AG04450 (cell line): ENCODE measurements at regions not wholly inside any gene's neighbourhood (a gene's known extent, or its start where the extent isn't known, plus 50 kb on each side); places are given as distances from the start of the nearest gene placed in this dataset.

Source experiments
- CTCF ChIA-PET: fragments of 300-600, 350-600 bp; formaldehyde crosslinking; extraction: SDS; loops from one replicate; lab custom pipeline; 2022; ENCODE audit warnings: antibody characterized with exemption, inconsistent platforms; lab: Charles Lee
- POLR2A ChIA-PET: fragments of 350-600 bp; formaldehyde crosslinking; extraction: SDS; loops from one replicate; lab custom pipeline; 2021; ENCODE audit warnings: antibody characterized with exemption, inconsistent platforms; lab: Yijun Ruan, JAX
- DNase-seq: peaks from one replicate; pipeline ENCODE4 v3.0.0-alpha.2; 2011; ENCODE audit warnings: low read depth, low spot score
- H3K27ac ChIP-seq: one replicate; pipeline ENCODE4 v1.5.1; 2012; ENCODE audit warnings: low read depth, low read length, control low read depth
- H3K27me3 ChIP-seq: one replicate; pipeline ENCODE4 v1.6.0; 2012; ENCODE audit warnings: low read length; ENCODE audit not compliant: control insufficient read depth, insufficient read depth
- H3K4me3 ChIP-seq: 2 replicates; pipeline ENCODE4 v1.5.1; 2011; ENCODE audit warnings: mild to moderate bottlenecking, low read depth, low read length, control low read depth
- H3K9me3 ChIP-seq: 2 replicates; pipeline ENCODE4 v1.5.1; 2012; ENCODE audit warnings: low read length; ENCODE audit not compliant: control insufficient read depth, insufficient read depth
- TF ChIP-seq, protein P1 (sequence below): IDR thresholded peaks from 2 replicates; pipeline ENCODE4 v1.5.1; 2011; ENCODE audit warnings: low read depth, low read length, control low read depth, inconsistent platforms

DNA sequence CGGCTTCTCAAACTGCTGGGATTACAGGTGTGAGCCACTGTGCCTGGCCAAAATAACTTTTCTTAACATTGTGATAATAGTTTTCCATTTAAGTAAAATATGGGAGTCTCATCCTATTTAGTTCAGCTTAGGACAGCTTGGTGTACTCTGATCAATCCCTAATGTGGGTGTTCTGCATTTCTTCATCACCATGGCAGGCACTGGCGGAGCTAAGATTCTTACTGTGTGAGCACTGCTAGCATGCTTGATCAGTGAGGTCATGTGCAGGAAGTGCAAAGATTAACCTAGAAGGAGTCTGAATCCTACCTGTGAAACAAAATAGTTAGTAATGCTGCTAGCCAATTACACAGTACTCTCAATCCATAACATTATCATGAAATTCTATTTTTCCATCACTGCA, 1684.2 kb upstream of the SLC10A2 start:
- TF ChIP-seq, protein P1, sequence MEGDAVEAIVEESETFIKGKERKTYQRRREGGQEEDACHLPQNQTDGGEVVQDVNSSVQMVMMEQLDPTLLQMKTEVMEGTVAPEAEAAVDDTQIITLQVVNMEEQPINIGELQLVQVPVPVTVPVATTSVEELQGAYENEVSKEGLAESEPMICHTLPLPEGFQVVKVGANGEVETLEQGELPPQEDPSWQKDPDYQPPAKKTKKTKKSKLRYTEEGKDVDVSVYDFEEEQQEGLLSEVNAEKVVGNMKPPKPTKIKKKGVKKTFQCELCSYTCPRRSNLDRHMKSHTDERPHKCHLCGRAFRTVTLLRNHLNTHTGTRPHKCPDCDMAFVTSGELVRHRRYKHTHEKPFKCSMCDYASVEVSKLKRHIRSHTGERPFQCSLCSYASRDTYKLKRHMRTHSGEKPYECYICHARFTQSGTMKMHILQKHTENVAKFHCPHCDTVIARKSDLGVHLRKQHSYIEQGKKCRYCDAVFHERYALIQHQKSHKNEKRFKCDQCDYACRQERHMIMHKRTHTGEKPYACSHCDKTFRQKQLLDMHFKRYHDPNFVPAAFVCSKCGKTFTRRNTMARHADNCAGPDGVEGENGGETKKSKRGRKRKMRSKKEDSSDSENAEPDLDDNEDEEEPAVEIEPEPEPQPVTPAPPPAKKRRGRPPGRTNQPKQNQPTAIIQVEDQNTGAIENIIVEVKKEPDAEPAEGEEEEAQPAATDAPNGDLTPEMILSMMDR = no peak
- H3K9me3 ChIP-seq = no peaks in the 10 kb centered on the region

DNA sequence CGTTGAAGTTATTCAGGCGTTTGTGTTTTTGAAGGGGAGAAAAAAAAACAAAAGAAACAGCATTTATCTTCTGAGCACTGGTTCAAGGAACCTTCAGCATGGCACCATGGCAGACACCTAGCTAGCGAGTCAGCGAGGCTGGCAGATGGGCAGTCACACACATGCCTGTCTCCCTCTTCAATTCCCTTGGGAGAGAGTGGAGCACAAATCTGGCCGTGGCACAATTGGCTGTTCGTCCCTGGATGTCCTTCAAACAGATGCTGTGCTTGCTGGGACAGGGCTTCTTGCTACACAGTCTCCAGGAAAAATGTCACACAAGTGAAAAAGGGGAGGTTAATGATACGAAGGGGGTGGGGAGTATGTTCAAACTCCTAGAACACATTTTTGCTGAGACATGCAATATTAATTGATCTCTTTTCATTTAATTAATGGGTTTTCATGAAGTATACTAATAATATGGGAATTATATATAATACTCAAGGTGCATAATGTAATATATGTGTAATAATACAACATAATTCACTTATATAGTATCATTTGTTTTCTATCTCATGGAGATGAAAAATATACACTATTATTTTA, 1674.5 kb upstream of the SLC10A2 start:
- TF ChIP-seq, protein P1 = no peak
- ChIA-PET POLR2A (no interaction called here), CTCF (no interaction called here)
- Histone ChIP-seq H3K27ac (no peak overlapping the region), H3K9me3 (no peaks in the 10 kb centered on the region), H3K4me3 (no peak overlapping the region), H3K27me3 (no peaks in the 10 kb centered on the region)
- DNase-seq = no peak

More for the DNA sequence above, 1684.2 kb upstream of the SLC10A2 start:
- H3K27ac ChIP-seq = no peak overlapping the region
- ChIA-PET POLR2A (no interaction called here), CTCF (interaction anchor here (1.0 kb wide), 1 partner anchor 179 kb away, joined by 3 read pairs; no protein-coding TSS in a partner anchor)
- no peaks in the 10 kb centered on the region for H3K27me3 ChIP-seq
- no peak overlapping the region for H3K4me3 ChIP-seq
- DNase-seq = no peak

DNA sequence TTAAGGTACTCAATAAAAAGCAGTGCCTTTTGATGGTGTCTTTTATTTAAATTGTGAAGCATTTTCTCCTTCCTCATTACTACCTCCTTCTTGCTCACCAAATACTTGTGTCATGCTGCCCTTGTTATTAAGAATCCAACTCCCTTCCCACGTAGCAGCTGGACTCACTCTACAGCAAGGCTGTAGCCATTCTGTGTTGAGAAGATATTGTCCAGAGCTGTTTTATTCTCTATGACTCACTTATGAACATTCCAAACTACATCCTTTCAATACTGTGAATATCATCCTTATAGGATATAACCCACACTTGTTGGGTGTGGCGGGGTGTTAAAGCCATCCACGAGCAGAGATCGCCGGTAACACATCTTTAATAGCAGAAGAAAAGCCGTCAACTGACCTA, 1671.5 kb upstream of the SLC10A2 start:
- ChIA-PET CTCF (interaction anchor here (0.7 kb wide), 1 partner anchor 33 kb away, joined by 3 read pairs; no protein-coding TSS in a partner anchor), POLR2A (no interaction called here)
- TF ChIP-seq, protein P1 = no peak
- Histone ChIP-seq H3K9me3 (no peaks in the 10 kb centered on the region), H3K27ac (no peak overlapping the region), H3K4me3 (no peak overlapping the region), H3K27me3 (no peaks in the 10 kb centered on the region)
- no peak for DNase-seq

DNA sequence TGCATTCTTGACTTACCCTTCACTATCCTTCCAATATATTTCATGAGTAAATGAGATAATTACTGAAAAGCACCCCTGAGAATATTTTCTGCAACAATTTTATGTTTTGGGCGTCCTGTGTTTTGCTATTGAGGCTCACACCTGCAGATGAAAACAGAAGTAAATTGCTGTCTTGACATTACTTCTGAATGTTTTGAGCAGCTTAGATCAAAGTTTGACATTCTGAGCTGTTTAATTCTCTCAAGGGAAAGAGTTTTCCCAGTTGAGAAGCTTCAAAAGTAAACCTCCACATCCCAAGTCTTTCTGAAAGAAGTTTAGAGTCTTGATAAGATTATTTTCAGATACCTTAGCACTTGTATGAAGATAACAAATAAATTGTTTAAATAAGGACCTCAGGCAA, 1667.2 kb upstream of the SLC10A2 start:
- Histone ChIP-seq H3K27ac (no peak overlapping the region), H3K4me3 (no peak overlapping the region), H3K27me3 (no peaks in the 10 kb centered on the region), H3K9me3 (no peaks in the 10 kb centered on the region)
- ChIA-PET POLR2A (no interaction called here), CTCF (no interaction called here)
- DNase-seq = no peak
- TF ChIP-seq, protein P1 = no peak

DNA sequence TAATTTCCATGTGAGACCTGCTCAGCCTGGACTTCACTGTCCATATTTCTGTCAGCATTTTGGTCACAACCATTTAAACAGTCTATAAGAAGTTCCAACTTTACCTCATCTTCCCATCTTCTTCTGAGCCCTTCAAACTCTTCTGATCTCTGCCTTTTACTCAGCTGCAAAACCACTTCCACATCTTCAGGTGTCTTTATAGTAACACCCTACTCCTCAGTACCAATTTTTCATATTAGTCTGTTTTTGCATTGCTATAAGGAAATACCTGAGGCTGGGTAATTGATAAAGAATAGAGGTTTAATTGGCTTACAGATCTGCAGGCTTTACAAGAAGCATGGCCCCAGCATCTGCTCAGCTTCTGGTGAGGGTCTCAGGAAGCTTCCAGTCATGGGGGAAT, 1648.9 kb upstream of the SLC10A2 start:
- Histone ChIP-seq H3K4me3 (no peak overlapping the region), H3K27me3 (no peaks in the 10 kb centered on the region), H3K9me3 (no peaks in the 10 kb centered on the region), H3K27ac (no peak overlapping the region)
- no peak for DNase-seq
- ChIA-PET POLR2A (no interaction called here), CTCF (no interaction called here)
- TF ChIP-seq, protein P1 = no peak
